Right atrium auricular region (tissue), 2 donors: ENCODE measurements at regions not wholly inside any gene's neighbourhood (a gene's known extent, or its start where the extent isn't known, plus 50 kb on each side); places are given as distances from the start of the nearest gene placed in this dataset.

ENCODE experiments used
- DNase-seq: peaks from one replicate; pipeline ENCODE4 v3.0.0-alpha.2; 2019; ENCODE audit warnings: low spot score
- H3K27ac ChIP-seq, 2 donors: fragments of 200-600 bp; sonication (generic); 1 replicate in 1 of 2; 2 replicates in 1 of 2; pipeline ENCODE4 v1.5.1; 2016 to 2019
- H3K27me3 ChIP-seq, 2 donors: fragments of 200-600 bp; sonication (generic); one replicate each; pipeline versions ENCODE4 v1.5.1 to v1.6.0; 2017 to 2019
- H3K36me3 ChIP-seq: fragments of 200-600 bp; sonication (generic); one replicate; pipeline ENCODE4 v1.5.1; 2016
- H3K4me1 ChIP-seq, 2 donors: fragments of 200-600 bp; sonication (generic); one replicate each; pipeline versions ENCODE4 v1.5.1 to v1.6.0; 2017 to 2019
- H3K4me3 ChIP-seq, 2 donors: fragments of 200-600 bp; sonication (generic); 1 replicate in 1 of 2; 2 replicates in 1 of 2; pipeline ENCODE4 v1.5.1; 2017 to 2019; ENCODE audit warnings: mild to moderate bottlenecking in 1 of 2, moderate library complexity in 1 of 2
- H3K9me3 ChIP-seq, 2 donors: fragments of 200-600 bp; sonication (generic); one replicate each; pipeline ENCODE4 v1.5.1; 2019
- CTCF ChIP-seq, 2 donors: fragments of 200-600 bp; sonication (generic); IDR thresholded peaks; one replicate each; pipeline ENCODE4 v1.5.1; 2019; ENCODE audit warnings: antibody characterized with exemption in 2 of 2

GRCh38 chr9:129318121-129319075 is 140.3 kb upstream of the IER5L start:
- Histone ChIP-seq H3K36me3 (no peaks in the 10 kb centered on the region), H3K9me3 (no peaks in the 10 kb centered on the region), H3K27ac (peak overlapping the region; percentile 83 to 91), H3K4me3 (no peak overlapping the region), H3K4me1 (peaks cover 0 to 73% of the 10 kb centered on the region in 2 donors), H3K27me3 (no peaks in the 10 kb centered on the region)
- DNase-seq = peak; percentile 58
- no peak for TF ChIP-seq CTCF (IDR thresholded peaks at IDR 0.05)

GRCh38 chr9:129317179-129318011 is 139.3 kb upstream of the IER5L start:
- no peaks in the 10 kb centered on the region for H3K9me3 ChIP-seq
- no peaks in the 10 kb centered on the region for H3K27me3 ChIP-seq
- H3K27ac ChIP-seq = peak overlapping the region; percentile 83 to 91
- no peak for TF ChIP-seq CTCF (IDR thresholded peaks at IDR 0.05)
- H3K4me3 ChIP-seq = no peak overlapping the region
- peaks cover 0 to 63% of the 10 kb centered on the region in 2 donors for H3K4me1 ChIP-seq
- peak; percentile 71 for DNase-seq
- no peaks in the 10 kb centered on the region for H3K36me3 ChIP-seq

- H3K27ac ChIP-seq = peak overlapping the region; percentile 37 to 83
- peaks cover 0 to 54% of the 10 kb centered on the region in 2 donors for H3K4me1 ChIP-seq
- H3K27me3 ChIP-seq = no peaks in the 10 kb centered on the region
- no peaks in the 10 kb centered on the region for H3K36me3 ChIP-seq
- no peak overlapping the region for H3K4me3 ChIP-seq
- DNase-seq = peak; percentile 48
- no peaks in the 10 kb centered on the region for H3K9me3 ChIP-seq
- no peak for TF ChIP-seq CTCF (IDR thresholded peaks at IDR 0.05)
Observed at GRCh38 chr9:129316281-129317030, 138.4 kb upstream of the IER5L start.

- no peak for TF ChIP-seq CTCF (IDR thresholded peaks at IDR 0.05)
- peak; percentile 55 for DNase-seq
- no peak overlapping the region for H3K4me3 ChIP-seq
Observed at GRCh38 chr9:129313331-129313955, 135.4 kb upstream of the IER5L start.

More at GRCh38 chr9:129313331-129313955, 135.4 kb upstream of the IER5L start:
- Histone ChIP-seq H3K27me3 (no peaks in the 10 kb centered on the region), H3K36me3 (no peaks in the 10 kb centered on the region), H3K27ac (no peak overlapping the region), H3K9me3 (no peaks in the 10 kb centered on the region), H3K4me1 (peaks cover 0 to 24% of the 10 kb centered on the region in 2 donors)
